ENCODE measurements at regions not wholly inside any gene's neighbourhood (a gene's known extent, or its start where the extent isn't known, plus 50 kb on each side); places are given as distances from the start of the nearest gene placed in this dataset.

- no peak for ATAC-seq
- TF ChIP-seq ZC3H10 (CRISPR knock-in tag; IDR thresholded peaks at IDR 0.05) (no peak), SNAI2 (CRISPR knock-in tag; IDR thresholded peaks at IDR 0.05) (no peak), TSHZ2 (CRISPR knock-in tag; IDR thresholded peaks at IDR 0.05) (no peak), OSR1 (CRISPR knock-in tag; IDR thresholded peaks at IDR 0.05) (no peak), TOX (CRISPR knock-in tag; IDR thresholded peaks at IDR 0.05; ENCODE audit: borderline replicate concordance) (no peak), ISL1 (CRISPR knock-in tag; IDR thresholded peaks at IDR 0.05) (no peak), ZNF70 (CRISPR knock-in tag; IDR thresholded peaks at IDR 0.05) (no peak), ARNTL (CRISPR knock-in tag; IDR thresholded peaks at IDR 0.05; ENCODE audit: borderline replicate concordance, low read depth) (no peak), POU6F1 (CRISPR knock-in tag; IDR thresholded peaks at IDR 0.05; ENCODE audit: borderline replicate concordance, low read depth) (no peak)
Observed at GRCh38 chr20:11468880-11469279, 448.8 kb upstream of the BTBD3 start.

GRCh38 chr20:11469795-11470435, 447.8 kb upstream of the BTBD3 start:
- TF ChIP-seq OSR1 (CRISPR knock-in tag; IDR thresholded peaks at IDR 0.05) (no peak), TCF4 (CRISPR knock-in tag; IDR thresholded peaks at IDR 0.05; ENCODE audit: borderline replicate concordance) (no peak), ZFP3 (CRISPR knock-in tag; IDR thresholded peaks at IDR 0.05) (no peak), CREB5 (CRISPR knock-in tag; IDR thresholded peaks at IDR 0.05; ENCODE audit: low read depth) (no peak), PPARA (CRISPR knock-in tag; IDR thresholded peaks at IDR 0.05; ENCODE audit: borderline replicate concordance) (no peak), ZNF8 (CRISPR knock-in tag; IDR thresholded peaks at IDR 0.05) (no peak), ZNF70 (CRISPR knock-in tag; IDR thresholded peaks at IDR 0.05) (no peak), ARNTL (CRISPR knock-in tag; IDR thresholded peaks at IDR 0.05; ENCODE audit: borderline replicate concordance, low read depth) (no peak), TSHZ2 (CRISPR knock-in tag; IDR thresholded peaks at IDR 0.05) (no peak), ZFP30 (CRISPR knock-in tag; IDR thresholded peaks at IDR 0.05) (no peak), CSRNP3 (CRISPR knock-in tag; IDR thresholded peaks at IDR 0.05) (no peak), BACH2 (CRISPR knock-in tag; IDR thresholded peaks at IDR 0.05; ENCODE audit: borderline replicate concordance) (no peak), CSDC2 (CRISPR knock-in tag; IDR thresholded peaks at IDR 0.05) (no peak), ZNF565 (CRISPR knock-in tag; conservative IDR thresholded peaks at IDR 0.05; ENCODE audit: low read depth) (no peak), TOX (CRISPR knock-in tag; IDR thresholded peaks at IDR 0.05; ENCODE audit: borderline replicate concordance) (no peak), GLIS3 (CRISPR knock-in tag; IDR thresholded peaks at IDR 0.05) (no peak)
- ATAC-seq, result no peak
